Sigmoid colon (tissue), 4 donors: ENCODE measurements at regions not wholly inside any gene's neighbourhood (a gene's known extent, or its start where the extent isn't known, plus 50 kb on each side); places are given as distances from the start of the nearest gene placed in this dataset.

Experiments used
- EP300 ChIP-seq, 4 donors: sonication (generic); formaldehyde crosslinking; IDR thresholded peaks; one replicate each; pipeline ENCODE4 v1.6.1; 2017; ENCODE audit warnings: antibody characterized with exemption in 4 of 4
- POLR2A ChIP-seq, 2 donors: fragments of 450-650 bp; IDR thresholded peaks; one replicate each; pipeline ENCODE4 v1.6.1; 2016; ENCODE audit warnings: antibody characterized with exemption in 2 of 2, mild to moderate bottlenecking in 2 of 2, moderate library complexity in 2 of 2

DNA sequence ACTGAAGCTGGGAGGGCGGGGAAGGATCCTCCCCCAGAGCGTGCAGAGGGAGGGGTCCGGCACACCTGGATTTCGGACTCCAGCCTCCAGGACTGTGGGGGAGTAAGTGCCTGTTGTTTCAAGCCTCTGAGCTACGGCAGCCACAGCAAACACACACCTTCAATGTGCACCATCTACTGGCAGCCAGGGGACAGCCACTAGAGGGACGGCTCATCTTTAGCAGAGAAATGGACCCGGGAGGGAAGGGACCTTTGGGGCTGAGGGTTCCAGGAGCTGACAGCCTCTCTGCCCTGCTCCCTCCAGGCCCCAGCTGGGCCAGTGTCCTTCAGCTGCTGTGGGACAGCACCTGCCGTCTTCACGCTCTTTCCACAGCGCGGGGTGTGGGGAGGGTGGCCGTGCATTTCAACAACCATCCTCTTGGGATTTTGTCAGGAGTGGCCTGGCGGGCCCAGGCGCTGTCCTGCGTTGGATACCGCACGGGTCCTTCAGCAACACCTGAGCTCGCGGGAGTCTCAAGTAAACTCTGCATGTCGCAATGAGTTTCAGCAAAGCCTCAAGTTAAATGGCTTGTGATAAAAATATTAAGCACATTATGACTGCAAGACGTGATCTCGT, 209.2 kb upstream of the C14orf180 start:
- no peak for TF ChIP-seq POLR2A (IDR thresholded peaks at IDR 0.05)
- no peak for TF ChIP-seq EP300 (IDR thresholded peaks at IDR 0.05)
